T-cell (primary cell): ENCODE measurements at regions not wholly inside any gene's neighbourhood (a gene's known extent, or its start where the extent isn't known, plus 50 kb on each side); places are given as distances from the start of the nearest gene placed in this dataset.

Source experiments
- ATAC-seq, 4 experiments: fragments of 200-7000 bp in 3 of 4; fragments of 150-1000 bp in 1 of 4; cut with Tn5 transposase; replicated peaks in 1 of 4; 1 replicate in 3 of 4; 2 replicates in 1 of 4; pipeline ENCODE4 v1.10.0; 2021; ENCODE audit warnings: moderate library complexity in 3 of 4, mild to moderate bottlenecking in 2 of 4, moderate number of reproducible peaks in 1 of 4
- CTCF ChIA-PET, 2 donors: fragments of 300-600 bp; sonication (Branson Sonifier 250); formaldehyde crosslinking; loops; one replicate each; lab custom pipeline; 2022; ENCODE audit warnings: antibody characterized with exemption in 2 of 2; lab: Charles Lee
- POLR2A ChIA-PET, 2 donors: fragments of 300-600 bp; sonication (Branson Sonifier 250); formaldehyde crosslinking; loops; one replicate each; lab custom pipeline; 2022; ENCODE audit warnings: antibody characterized with exemption in 2 of 2; lab: Charles Lee
- DNase-seq, 35 experiments: peaks; one replicate each; pipeline versions ENCODE4 v3.0.0 to v3.0.0-alpha.2; 2013 to 2023
- H3K27ac ChIP-seq: one replicate; pipeline ENCODE4 v1.5.1; 2013; ENCODE audit warnings: low read length
- H3K27me3 ChIP-seq, 2 experiments: replicated peaks in 1 of 2; 1 replicate in 1 of 2; 2 replicates in 1 of 2; pipeline versions ENCODE4 v1.6.1 to v1.7.0; 2013; ENCODE audit warnings: low read length in 1 of 2, mixed read lengths in 1 of 2; ENCODE audit not compliant: control insufficient read depth in 2 of 2, insufficient read depth in 2 of 2; ENCODE audit errors: extremely low read depth in 1 of 2
- H3K36me3 ChIP-seq, 2 donors: 1 replicate in 1 of 2; 2 replicates in 1 of 2; pipeline versions ENCODE4 v1.6.1 to v1.7.0; 2013; ENCODE audit warnings: low read length in 1 of 2; ENCODE audit not compliant: control insufficient read depth in 2 of 2, insufficient read depth in 1 of 2; ENCODE audit errors: extremely low read depth in 1 of 2
- H3K4me1 ChIP-seq, 2 experiments: 1 replicate in 1 of 2; 2 replicates in 1 of 2; pipeline versions ENCODE4 v1.6.1 to v1.7.0; 2013; ENCODE audit warnings: low read length in 2 of 2, mixed read lengths in 1 of 2; ENCODE audit not compliant: insufficient read depth in 2 of 2, control insufficient read depth in 1 of 2; ENCODE audit errors: extremely low read depth in 1 of 2
- H3K4me3 ChIP-seq, 2 donors: 1 replicate in 1 of 2; 2 replicates in 1 of 2; pipeline versions ENCODE4 v1.5.1 to v1.7.0; 2013; ENCODE audit warnings: mild to moderate bottlenecking in 2 of 2, low read length in 1 of 2, moderate library complexity in 1 of 2; ENCODE audit not compliant: control insufficient read depth in 1 of 2; ENCODE audit errors: extremely low read depth in 1 of 2
- H3K9me3 ChIP-seq: 2 replicates; pipeline ENCODE4 v1.7.0; 2013
- H3K27ac Mint-ChIP-seq, 2 donors: one replicate each; pipeline ENCODE4 v1.8.0; 2020 to 2021; ENCODE audit warnings: mild to moderate bottlenecking in 2 of 2, mixed read lengths in 2 of 2
- H3K27me3 Mint-ChIP-seq, 2 donors: one replicate each; pipeline ENCODE4 v1.8.0; 2021 to 2022; ENCODE audit warnings: mixed read lengths in 2 of 2
- H3K36me3 Mint-ChIP-seq: one replicate; pipeline ENCODE4 v1.8.0; 2021; ENCODE audit warnings: mixed read lengths
- H3K4me1 Mint-ChIP-seq, 3 donors: one replicate each; pipeline ENCODE4 v1.8.0; 2020 to 2022; ENCODE audit warnings: mixed read lengths in 3 of 3, mild to moderate bottlenecking in 1 of 3
- H3K4me3 Mint-ChIP-seq, 3 donors: one replicate each; pipeline ENCODE4 v1.8.0; 2020 to 2022; ENCODE audit warnings: mild to moderate bottlenecking in 3 of 3, mixed read lengths in 3 of 3, moderate library complexity in 3 of 3
- H3K9me3 Mint-ChIP-seq, 3 donors: one replicate each; pipeline ENCODE4 v1.8.0; 2020 to 2022; ENCODE audit warnings: mixed read lengths in 3 of 3
- WGBS: methylation state at CpG from one replicate; pipeline ENCODE4 v1.1.5; 2013; ENCODE audit warnings: missing lambda C conversion rate; ENCODE audit not compliant: insufficient coverage; 5-methylcytosine and 5-hydroxymethylcytosine counted together

- no peak overlapping the region for H3K27ac Mint-ChIP-seq
- H3K27me3 Mint-ChIP-seq = peaks cover 0 to 12% of the 10 kb centered on the region in 2 donors
- no peaks in the 10 kb centered on the region for H3K9me3 ChIP-seq
- no peaks in the 10 kb centered on the region for H3K4me1 Mint-ChIP-seq
- WGBS = no CpG with 5 or more reads among the region's 1 CpG
- no peak overlapping the region for H3K27ac ChIP-seq
- DNase-seq = no peak
- H3K36me3 ChIP-seq = no peaks in the 10 kb centered on the region
- no peaks in the 10 kb centered on the region for H3K27me3 ChIP-seq
- no peak for ATAC-seq
- CTCF ChIA-PET = no interaction called here
- H3K4me3 ChIP-seq = no peak overlapping the region
- no peaks in the 10 kb centered on the region for H3K36me3 Mint-ChIP-seq
- peaks cover 18 to 25% (median 22%) of the 10 kb centered on the region in 3 donors for H3K9me3 Mint-ChIP-seq
- H3K4me3 Mint-ChIP-seq = no peak overlapping the region
- no peaks in the 10 kb centered on the region for H3K4me1 ChIP-seq
- POLR2A ChIA-PET = no interaction called here
Measured at GRCh38 chr5:38615042-38615441, 58.6 kb upstream of the LIFR start.

GRCh38 chr5:38615981-38616451 is 59.6 kb upstream of the LIFR start:
- H3K4me1 Mint-ChIP-seq = no peaks in the 10 kb centered on the region
- CTCF ChIA-PET = no interaction called here

GRCh38 chr5:38618154-38618553 is 61.7 kb upstream of the LIFR start:
- H3K4me3 Mint-ChIP-seq = no peak overlapping the region
- no peaks in the 10 kb centered on the region for H3K4me1 ChIP-seq
- H3K36me3 ChIP-seq = no peaks in the 10 kb centered on the region
- no peaks in the 10 kb centered on the region for H3K4me1 Mint-ChIP-seq
- H3K4me3 ChIP-seq = no peak overlapping the region
- no peaks in the 10 kb centered on the region for H3K9me3 ChIP-seq
- ATAC-seq (no peak), DNase-seq (no peak)
- no peaks in the 10 kb centered on the region for H3K27me3 ChIP-seq
- peaks cover 2 to 10% of the 10 kb centered on the region in 2 donors for H3K27me3 Mint-ChIP-seq
- no peaks in the 10 kb centered on the region for H3K36me3 Mint-ChIP-seq
- ChIA-PET CTCF (no interaction called here), POLR2A (no interaction called here)
- H3K27ac Mint-ChIP-seq = no peak overlapping the region
- peaks cover 19 to 36% (median 22%) of the 10 kb centered on the region in 3 donors for H3K9me3 Mint-ChIP-seq
- H3K27ac ChIP-seq = no peak overlapping the region
- no CpG with 5 or more reads among the region's 1 CpG for WGBS

More at GRCh38 chr5:38615981-38616451, 59.6 kb upstream of the LIFR start:
- H3K4me3 Mint-ChIP-seq = no peak overlapping the region
- no peak overlapping the region for H3K27ac Mint-ChIP-seq
- peaks cover 22 to 32% (median 22%) of the 10 kb centered on the region in 3 donors for H3K9me3 Mint-ChIP-seq
- peaks cover 0 to 12% of the 10 kb centered on the region in 2 donors for H3K27me3 Mint-ChIP-seq
- DNase-seq (no peak), ATAC-seq (no peak)
- Histone ChIP-seq H3K36me3 (no peaks in the 10 kb centered on the region), H3K9me3 (no peaks in the 10 kb centered on the region), H3K4me3 (no peak overlapping the region), H3K27me3 (no peaks in the 10 kb centered on the region), H3K27ac (no peak overlapping the region), H3K4me1 (no peaks in the 10 kb centered on the region)
- H3K36me3 Mint-ChIP-seq = no peaks in the 10 kb centered on the region
- POLR2A ChIA-PET = no interaction called here
- WGBS = 83% methylated on average over 1 of the region's 3 CpGs

GRCh38 chr5:38621331-38621730 is 64.9 kb upstream of the LIFR start:
- peaks cover 14 to 36% (median 22%) of the 10 kb centered on the region in 3 donors for H3K9me3 Mint-ChIP-seq
- no peaks in the 10 kb centered on the region for H3K4me1 Mint-ChIP-seq
- H3K27ac ChIP-seq = no peak overlapping the region
- no peak overlapping the region for H3K4me3 ChIP-seq
- POLR2A ChIA-PET = no interaction called here
- no peaks in the 10 kb centered on the region for H3K27me3 ChIP-seq
- H3K27ac Mint-ChIP-seq = no peak overlapping the region
- H3K4me3 Mint-ChIP-seq = no peak overlapping the region
- no peak for ATAC-seq
- peaks cover 5 to 9% of the 10 kb centered on the region in 2 donors for H3K27me3 Mint-ChIP-seq
- H3K36me3 Mint-ChIP-seq = no peaks in the 10 kb centered on the region
- no peaks in the 10 kb centered on the region for H3K4me1 ChIP-seq
- no peaks in the 10 kb centered on the region for H3K9me3 ChIP-seq
- CTCF ChIA-PET = no interaction called here
- no peak for DNase-seq
- no peaks in the 10 kb centered on the region for H3K36me3 ChIP-seq

DNA sequence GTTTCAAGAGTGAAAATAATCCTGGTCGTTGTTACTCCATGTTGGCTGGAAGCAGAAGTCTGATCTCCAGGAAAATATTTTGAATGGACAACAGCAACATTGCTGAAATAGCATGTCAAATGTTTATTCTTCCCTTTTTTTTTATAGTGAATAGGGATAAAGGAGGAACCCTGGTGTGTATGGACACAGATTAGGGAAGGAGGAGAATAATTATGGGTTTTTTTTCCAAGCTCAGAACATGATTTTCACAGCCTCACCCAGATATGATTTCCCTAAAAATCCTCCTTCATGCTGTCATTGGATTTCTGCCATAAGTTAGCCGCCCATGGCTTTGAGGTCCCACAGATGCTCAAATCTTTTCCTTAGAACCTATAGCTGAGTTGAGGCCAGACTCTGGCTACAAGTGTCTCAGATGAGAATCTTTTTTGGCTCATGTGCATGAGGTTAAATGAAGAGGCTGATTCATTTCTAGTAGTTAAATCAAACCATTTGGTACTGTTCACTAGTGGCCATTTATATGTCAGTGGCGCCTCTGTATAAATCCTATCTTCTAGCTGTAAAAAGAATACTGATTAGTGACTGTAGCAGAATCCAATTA is 65.5 kb upstream of the LIFR start:
- no peaks in the 10 kb centered on the region for H3K27me3 ChIP-seq
- no peaks in the 10 kb centered on the region for H3K4me1 Mint-ChIP-seq
- H3K36me3 Mint-ChIP-seq = no peaks in the 10 kb centered on the region
- no peak for DNase-seq
- H3K4me3 ChIP-seq = no peak overlapping the region
- H3K27ac Mint-ChIP-seq = no peak overlapping the region
- ChIA-PET CTCF (interaction anchor here in 1 of 2 donors (0.6 kb wide), 1 partner anchor 71 kb away, joined by 3 read pairs; no protein-coding TSS in a partner anchor), POLR2A (no interaction called here)
- no peak overlapping the region for H3K27ac ChIP-seq
- H3K4me1 ChIP-seq = no peaks in the 10 kb centered on the region
- H3K27me3 Mint-ChIP-seq = peaks cover 5 to 9% of the 10 kb centered on the region in 2 donors
- no peaks in the 10 kb centered on the region for H3K36me3 ChIP-seq
- peaks cover 13 to 35% (median 22%) of the 10 kb centered on the region in 3 donors for H3K9me3 Mint-ChIP-seq
- no peak overlapping the region for H3K4me3 Mint-ChIP-seq
- no peak for ATAC-seq
- WGBS = 100% methylated on average over 1 of the region's 3 CpGs
- H3K9me3 ChIP-seq = no peaks in the 10 kb centered on the region

DNA sequence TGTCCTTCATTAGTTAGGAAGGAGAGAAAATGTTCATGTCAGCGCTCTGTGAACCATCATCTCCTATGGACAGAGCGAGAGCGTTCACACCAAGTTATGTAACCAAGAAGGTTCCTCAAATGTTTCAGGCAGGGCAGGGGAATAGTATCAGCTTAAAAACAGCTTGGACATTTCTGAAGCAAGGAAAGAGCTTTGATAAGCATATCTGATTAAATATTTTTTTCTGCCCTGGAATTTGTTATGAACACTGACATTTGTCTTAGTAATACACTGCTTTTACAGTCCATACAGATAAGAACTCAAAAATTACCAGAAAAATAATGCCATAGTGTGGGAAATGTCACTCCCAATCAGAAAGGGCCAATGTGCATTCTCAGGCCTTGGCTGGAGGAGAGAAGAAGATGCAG is 66.3 kb upstream of the LIFR start:
- Mint-ChIP-seq H3K36me3 (no peaks in the 10 kb centered on the region), H3K4me3 (no peak overlapping the region), H3K27me3 (peaks cover 5 to 9% of the 10 kb centered on the region in 2 donors), H3K27ac (no peak overlapping the region), H3K4me1 (no peaks in the 10 kb centered on the region), H3K9me3 (peaks cover 8 to 28% (median 17%) of the 10 kb centered on the region in 3 donors)
- ATAC-seq (no peak), DNase-seq (no peak)
- H3K27ac ChIP-seq = no peak overlapping the region
- ChIA-PET CTCF (no interaction called here), POLR2A (no interaction called here)
- H3K27me3 ChIP-seq = no peaks in the 10 kb centered on the region
- H3K4me3 ChIP-seq = no peak overlapping the region
- no peaks in the 10 kb centered on the region for H3K4me1 ChIP-seq
- 64% methylated on average over 3 of the region's 3 CpGs for WGBS
- no peaks in the 10 kb centered on the region for H3K36me3 ChIP-seq
- no peaks in the 10 kb centered on the region for H3K9me3 ChIP-seq
